ENCODE measurements at regions not wholly inside any gene's neighbourhood (a gene's known extent, or its start where the extent isn't known, plus 50 kb on each side); places are given as distances from the start of the nearest gene placed in this dataset.

DNA sequence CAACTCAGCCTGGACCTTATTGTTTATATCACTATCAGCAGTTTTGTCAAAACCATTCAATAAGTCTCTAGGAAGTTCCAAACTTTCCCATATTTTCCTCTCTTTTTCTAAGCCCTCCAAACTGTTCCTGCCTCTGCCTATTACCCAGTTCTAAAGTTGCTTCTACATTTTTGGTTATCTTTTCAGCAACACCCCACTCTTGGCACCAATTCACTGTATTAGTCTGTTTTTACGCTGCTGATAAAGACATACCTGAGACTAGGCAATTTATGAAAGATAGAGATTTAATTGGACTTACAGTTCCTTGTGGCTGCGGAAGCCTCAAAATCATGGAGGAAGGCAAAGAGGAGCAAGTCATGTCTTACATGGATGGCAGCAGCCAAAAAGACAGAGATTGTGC, 744.4 kb upstream of the ADAMTS16 start:
- H3K79me2 ChIP-seq (ENCODE audit: insufficient read depth, low read depth), result no peaks in the 10 kb centered on the region
- H3K36me3 ChIP-seq (ENCODE audit: insufficient read depth), result no peaks in the 10 kb centered on the region
- H3K27me3 ChIP-seq (ENCODE audit: insufficient read depth, low read depth), result no peaks in the 10 kb centered on the region
- H2AFZ ChIP-seq (ENCODE audit: low read depth), result no peak overlapping the region
- no peaks in the 10 kb centered on the region for H3K4me1 ChIP-seq (ENCODE audit: low read depth, poor library complexity, severe bottlenecking)
- H3K4me2 ChIP-seq, result no peak overlapping the region
- H4K20me1 ChIP-seq (ENCODE audit: insufficient read depth), result no peaks in the 10 kb centered on the region
- no peak overlapping the region for H3K4me3 ChIP-seq (IDR thresholded peaks at IDR 0.05; ENCODE audit: insufficient read depth, low read depth, low read length)
- TF ChIP-seq, protein P1, sequence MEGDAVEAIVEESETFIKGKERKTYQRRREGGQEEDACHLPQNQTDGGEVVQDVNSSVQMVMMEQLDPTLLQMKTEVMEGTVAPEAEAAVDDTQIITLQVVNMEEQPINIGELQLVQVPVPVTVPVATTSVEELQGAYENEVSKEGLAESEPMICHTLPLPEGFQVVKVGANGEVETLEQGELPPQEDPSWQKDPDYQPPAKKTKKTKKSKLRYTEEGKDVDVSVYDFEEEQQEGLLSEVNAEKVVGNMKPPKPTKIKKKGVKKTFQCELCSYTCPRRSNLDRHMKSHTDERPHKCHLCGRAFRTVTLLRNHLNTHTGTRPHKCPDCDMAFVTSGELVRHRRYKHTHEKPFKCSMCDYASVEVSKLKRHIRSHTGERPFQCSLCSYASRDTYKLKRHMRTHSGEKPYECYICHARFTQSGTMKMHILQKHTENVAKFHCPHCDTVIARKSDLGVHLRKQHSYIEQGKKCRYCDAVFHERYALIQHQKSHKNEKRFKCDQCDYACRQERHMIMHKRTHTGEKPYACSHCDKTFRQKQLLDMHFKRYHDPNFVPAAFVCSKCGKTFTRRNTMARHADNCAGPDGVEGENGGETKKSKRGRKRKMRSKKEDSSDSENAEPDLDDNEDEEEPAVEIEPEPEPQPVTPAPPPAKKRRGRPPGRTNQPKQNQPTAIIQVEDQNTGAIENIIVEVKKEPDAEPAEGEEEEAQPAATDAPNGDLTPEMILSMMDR (conservative IDR thresholded peaks at IDR 0.05; ENCODE audit: low read depth, low read length), result no peak
- H3K27ac ChIP-seq, result no peak overlapping the region
- H3K9ac ChIP-seq, result no peak overlapping the region

DNA sequence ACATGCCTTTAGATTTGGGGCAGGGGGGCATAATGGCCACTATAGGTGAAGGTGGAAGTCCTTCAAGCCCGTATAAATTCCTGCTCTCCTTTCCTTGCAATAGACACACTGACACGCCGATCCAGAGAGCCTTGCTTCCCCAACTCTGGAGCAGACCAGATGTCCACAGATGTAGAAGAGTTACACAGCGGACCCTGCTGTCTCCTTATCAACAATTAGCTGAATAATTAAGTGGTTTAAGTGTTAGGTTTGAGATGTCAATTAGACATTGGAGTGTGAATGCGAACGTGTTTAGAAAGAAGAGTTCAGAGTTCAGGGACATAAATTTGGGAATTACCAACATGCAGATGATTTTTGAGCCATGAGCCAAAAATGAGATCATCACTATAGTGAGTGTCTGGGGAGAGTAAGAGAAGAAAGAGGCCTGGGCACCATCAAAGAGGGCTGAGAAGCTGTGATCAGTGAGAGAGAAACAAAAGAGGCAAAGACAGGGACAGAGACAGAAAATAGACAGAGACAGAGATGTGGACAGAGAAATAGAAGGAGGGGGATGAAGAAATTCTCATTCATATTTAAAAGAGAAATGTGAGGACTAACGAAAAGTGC, 734.4 kb upstream of the ADAMTS16 start:
- Histone ChIP-seq H3K4me1 (ENCODE audit: low read depth, poor library complexity, severe bottlenecking) (no peaks in the 10 kb centered on the region), H3K27me3 (ENCODE audit: insufficient read depth, low read depth) (no peaks in the 10 kb centered on the region), H3K79me2 (ENCODE audit: insufficient read depth, low read depth) (no peaks in the 10 kb centered on the region), H4K20me1 (ENCODE audit: insufficient read depth) (no peaks in the 10 kb centered on the region), H3K4me3 (IDR thresholded peaks at IDR 0.05; ENCODE audit: insufficient read depth, low read depth, low read length) (no peak overlapping the region), H2AFZ (ENCODE audit: low read depth) (no peak overlapping the region), H3K9ac (no peak overlapping the region), H3K36me3 (ENCODE audit: insufficient read depth) (no peaks in the 10 kb centered on the region), H3K4me2 (no peak overlapping the region), H3K27ac (no peak overlapping the region)
- TF ChIP-seq, protein P1 (conservative IDR thresholded peaks at IDR 0.05; ENCODE audit: low read depth, low read length), result no peak

DNA sequence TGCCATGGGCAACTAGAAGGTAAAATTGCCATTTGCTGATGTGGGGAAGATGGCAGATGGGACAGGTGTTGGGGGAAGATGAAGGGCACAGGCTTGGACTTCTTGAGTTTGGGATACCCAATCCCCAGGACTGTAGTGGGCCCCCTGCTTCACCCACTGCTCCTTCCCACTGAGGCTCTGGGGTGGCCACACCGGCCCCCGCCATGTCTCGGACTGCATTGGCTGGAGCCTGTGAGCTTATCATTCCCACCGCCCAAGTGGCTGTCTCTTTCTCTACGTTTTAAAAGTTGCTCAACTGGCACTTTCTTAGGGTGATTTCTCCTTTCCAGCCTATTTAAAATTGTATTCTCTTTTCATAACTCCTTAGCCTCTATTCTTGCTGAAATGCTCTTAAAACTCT, 730.0 kb upstream of the ADAMTS16 start:
- H2AFZ ChIP-seq (ENCODE audit: low read depth), result no peak overlapping the region
- no peak overlapping the region for H3K27ac ChIP-seq
- H3K4me3 ChIP-seq (IDR thresholded peaks at IDR 0.05; ENCODE audit: insufficient read depth, low read depth, low read length), result no peak overlapping the region
- H3K27me3 ChIP-seq (ENCODE audit: insufficient read depth, low read depth), result no peaks in the 10 kb centered on the region
- no peak overlapping the region for H3K4me2 ChIP-seq
- TF ChIP-seq, protein P1 (conservative IDR thresholded peaks at IDR 0.05; ENCODE audit: low read depth, low read length), result no peak
- no peaks in the 10 kb centered on the region for H4K20me1 ChIP-seq (ENCODE audit: insufficient read depth)
- no peaks in the 10 kb centered on the region for H3K36me3 ChIP-seq (ENCODE audit: insufficient read depth)
- H3K79me2 ChIP-seq (ENCODE audit: insufficient read depth, low read depth), result no peaks in the 10 kb centered on the region
- no peaks in the 10 kb centered on the region for H3K4me1 ChIP-seq (ENCODE audit: low read depth, poor library complexity, severe bottlenecking)
- H3K9ac ChIP-seq, result no peak overlapping the region

DNA sequence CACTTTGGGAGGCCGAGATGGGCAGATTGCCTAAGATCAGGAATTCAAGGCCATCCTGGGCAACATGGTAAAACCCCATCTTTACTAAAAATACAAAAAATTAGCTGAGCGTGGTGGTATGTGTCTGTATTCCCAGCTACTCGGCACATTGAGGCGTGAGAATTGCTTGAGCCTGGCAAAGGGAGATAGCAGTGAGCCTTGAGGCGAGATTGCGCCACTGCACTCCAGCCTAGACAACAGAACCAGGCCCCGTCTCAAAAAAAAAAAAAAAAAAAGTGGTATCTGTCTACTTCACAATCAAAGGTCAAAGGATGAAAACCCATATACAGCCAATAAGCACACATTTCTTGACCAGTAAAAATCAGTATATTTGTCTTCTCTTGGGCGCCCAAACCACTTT, 728.5 kb upstream of the ADAMTS16 start:
- no peak overlapping the region for H3K4me2 ChIP-seq
- H3K4me3 ChIP-seq (IDR thresholded peaks at IDR 0.05; ENCODE audit: insufficient read depth, low read depth, low read length), result no peak overlapping the region
- H3K36me3 ChIP-seq (ENCODE audit: insufficient read depth), result no peaks in the 10 kb centered on the region
- no peaks in the 10 kb centered on the region for H3K79me2 ChIP-seq (ENCODE audit: insufficient read depth, low read depth)
- no peak overlapping the region for H2AFZ ChIP-seq (ENCODE audit: low read depth)
- TF ChIP-seq, protein P1 (conservative IDR thresholded peaks at IDR 0.05; ENCODE audit: low read depth, low read length), result no peak
- H3K9ac ChIP-seq, result no peak overlapping the region
- no peak overlapping the region for H3K27ac ChIP-seq
- no peaks in the 10 kb centered on the region for H4K20me1 ChIP-seq (ENCODE audit: insufficient read depth)
- no peaks in the 10 kb centered on the region for H3K4me1 ChIP-seq (ENCODE audit: low read depth, poor library complexity, severe bottlenecking)
- H3K27me3 ChIP-seq (ENCODE audit: insufficient read depth, low read depth), result no peaks in the 10 kb centered on the region
